GM10248 (cell line): ENCODE measurements at regions not wholly inside any gene's neighbourhood (a gene's known extent, or its start where the extent isn't known, plus 50 kb on each side); places are given as distances from the start of the nearest gene placed in this dataset.

Source experiments
- CTCF ChIA-PET: fragments of 300-600 bp; sonication (Branson Sonifier 250); formaldehyde crosslinking; extraction: SDS; loops from one replicate; lab custom pipeline; 2021; ENCODE audit warnings: antibody characterized with exemption; lab: Yijun Ruan, JAX
- POLR2A ChIA-PET: fragments of 350-650 bp; sonication (Branson Sonifier 250); formaldehyde crosslinking; extraction: SDS; loops from one replicate; lab custom pipeline; 2020; ENCODE audit warnings: antibody characterized with exemption; lab: Yijun Ruan, JAX
- DNase-seq: peaks from one replicate; pipeline ENCODE4 v3.0.0; 2012; ENCODE audit errors: extremely low spot score
- CTCF ChIP-seq: IDR thresholded peaks from 2 replicates; pipeline ENCODE4 v1.5.1; 2012; ENCODE audit warnings: mild to moderate bottlenecking, low read depth; ENCODE audit errors: extremely low read depth, missing control alignments, control extremely low read depth

DNA sequence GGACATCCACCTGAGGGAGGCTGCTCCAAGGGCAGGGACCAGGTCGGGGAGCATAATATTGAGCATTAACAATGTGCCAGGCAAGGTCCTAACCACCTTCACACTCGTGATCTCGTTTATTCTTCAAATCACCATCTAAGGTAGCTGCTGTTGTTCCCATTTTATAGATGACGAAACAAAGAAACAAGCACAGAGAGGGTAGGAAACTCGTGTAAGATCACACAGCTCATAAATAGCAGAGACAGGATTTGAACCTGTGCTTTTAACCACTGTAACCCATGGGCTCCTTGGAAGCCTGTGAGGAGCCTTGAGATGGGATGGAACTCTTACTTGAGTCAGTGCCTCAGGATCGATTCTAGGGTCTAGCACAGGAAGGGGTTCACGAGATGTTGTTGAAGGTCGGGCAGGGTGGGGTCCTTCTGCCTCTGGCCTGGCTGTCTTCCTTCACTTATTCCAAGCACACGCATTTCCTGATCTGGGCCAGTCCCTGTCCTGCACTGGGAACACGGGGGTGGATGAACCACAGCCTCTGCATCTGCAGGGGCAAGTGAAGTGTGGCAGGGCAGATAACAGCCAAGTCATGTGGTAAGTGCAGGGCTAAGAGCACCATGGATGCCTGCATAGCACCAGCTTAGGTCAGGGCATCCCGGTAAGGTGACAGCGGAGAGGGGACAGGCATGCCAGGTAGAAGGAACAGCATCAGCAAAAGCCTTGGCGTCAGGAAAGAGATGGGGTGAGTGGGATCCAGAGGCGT lies 188.1 kb downstream of the MELK start:
- ChIA-PET CTCF (interaction anchor here (1.1 to 1.3 kb wide), 2 partner anchors 10 to 162 kb away, joined by 3 read pairs; no protein-coding TSS in a partner anchor), POLR2A (no interaction called here)
- DNase-seq: no peak
- no peak for TF ChIP-seq CTCF

DNA sequence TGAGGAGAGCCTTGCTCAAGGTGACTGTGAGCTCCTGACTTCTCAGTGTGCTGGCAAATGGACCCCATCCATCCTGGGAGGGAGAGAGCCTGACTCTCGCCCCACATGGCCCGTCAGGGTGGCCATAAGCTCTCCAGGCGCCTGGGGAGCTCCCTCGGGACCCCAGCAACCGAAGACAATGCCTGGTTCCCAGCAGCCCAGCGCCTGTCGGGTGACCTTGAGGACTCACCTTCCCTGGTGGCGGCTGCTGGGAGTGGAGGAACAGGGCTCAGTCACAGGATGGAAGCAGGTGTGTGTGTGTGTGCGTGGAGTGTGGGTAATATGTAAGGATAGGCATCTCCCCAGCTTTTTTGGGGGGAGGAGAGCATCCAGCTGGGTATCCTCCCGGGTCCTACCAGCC lies 190.3 kb downstream of the MELK start:
- ChIA-PET CTCF (interaction anchor here (1.0 kb wide), 1 partner anchor 34 kb away, joined by 4 read pairs; no protein-coding TSS in a partner anchor), POLR2A (no interaction called here)
- TF ChIP-seq CTCF: no peak
- DNase-seq: no peak

DNA sequence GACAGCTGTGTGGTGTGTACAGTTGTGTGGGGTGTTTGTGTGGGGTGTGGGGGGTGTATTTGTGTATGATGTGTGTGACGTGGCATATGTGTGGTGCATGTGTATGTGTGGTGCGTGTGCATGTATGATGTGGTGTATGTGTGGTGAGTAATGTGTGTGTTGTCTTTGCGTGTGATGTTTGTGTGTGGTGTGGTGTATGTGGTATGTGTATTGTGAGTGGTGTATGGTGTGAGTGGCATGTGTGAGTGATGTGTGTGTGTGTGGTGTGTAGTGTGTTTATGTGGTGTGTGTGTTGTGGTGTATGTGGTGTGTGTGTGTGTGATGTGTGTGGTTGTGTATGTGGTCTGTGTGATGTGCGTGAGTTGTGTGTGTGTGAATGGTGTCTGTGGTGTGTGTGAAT lies 191.1 kb downstream of the MELK start:
- ChIA-PET CTCF (interaction anchor here (1.0 kb wide), 1 partner anchor 35 kb away, joined by 4 read pairs; no protein-coding TSS in a partner anchor), POLR2A (no interaction called here)
- TF ChIP-seq CTCF: no peak
- no peak for DNase-seq

- ChIA-PET POLR2A (no interaction called here), CTCF (interaction anchor here (1.7 kb wide), 1 partner anchor 40 kb away, joined by 4 read pairs; no protein-coding TSS in a partner anchor)
- TF ChIP-seq CTCF: no peak
- DNase-seq: no peak
Observed at GRCh38 chr9:36764364-36765076, 191.8 kb downstream of the MELK start.

DNA sequence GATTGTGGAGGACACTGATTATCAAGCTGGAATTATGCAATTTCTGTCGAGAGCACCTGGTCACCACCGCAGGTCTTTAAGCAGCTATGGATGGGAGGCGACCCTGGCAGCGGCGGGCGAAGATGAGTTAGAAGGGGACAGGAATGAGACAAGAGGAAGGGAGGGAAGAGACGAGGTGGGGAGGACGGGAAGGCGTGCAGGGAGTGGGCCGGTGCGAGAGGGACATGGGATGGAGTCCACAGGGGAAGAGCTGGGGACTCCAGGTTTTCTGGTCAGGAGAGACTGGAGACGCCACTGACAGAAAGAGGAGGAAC lies 192.3 kb downstream of the MELK start:
- POLR2A ChIA-PET: no interaction called here
- CTCF ChIA-PET: interaction anchor here (1.7 kb wide), 1 partner anchor 39 kb away, joined by 4 read pairs; no protein-coding TSS in a partner anchor
- no peak for TF ChIP-seq CTCF
- DNase-seq: no peak

DNA sequence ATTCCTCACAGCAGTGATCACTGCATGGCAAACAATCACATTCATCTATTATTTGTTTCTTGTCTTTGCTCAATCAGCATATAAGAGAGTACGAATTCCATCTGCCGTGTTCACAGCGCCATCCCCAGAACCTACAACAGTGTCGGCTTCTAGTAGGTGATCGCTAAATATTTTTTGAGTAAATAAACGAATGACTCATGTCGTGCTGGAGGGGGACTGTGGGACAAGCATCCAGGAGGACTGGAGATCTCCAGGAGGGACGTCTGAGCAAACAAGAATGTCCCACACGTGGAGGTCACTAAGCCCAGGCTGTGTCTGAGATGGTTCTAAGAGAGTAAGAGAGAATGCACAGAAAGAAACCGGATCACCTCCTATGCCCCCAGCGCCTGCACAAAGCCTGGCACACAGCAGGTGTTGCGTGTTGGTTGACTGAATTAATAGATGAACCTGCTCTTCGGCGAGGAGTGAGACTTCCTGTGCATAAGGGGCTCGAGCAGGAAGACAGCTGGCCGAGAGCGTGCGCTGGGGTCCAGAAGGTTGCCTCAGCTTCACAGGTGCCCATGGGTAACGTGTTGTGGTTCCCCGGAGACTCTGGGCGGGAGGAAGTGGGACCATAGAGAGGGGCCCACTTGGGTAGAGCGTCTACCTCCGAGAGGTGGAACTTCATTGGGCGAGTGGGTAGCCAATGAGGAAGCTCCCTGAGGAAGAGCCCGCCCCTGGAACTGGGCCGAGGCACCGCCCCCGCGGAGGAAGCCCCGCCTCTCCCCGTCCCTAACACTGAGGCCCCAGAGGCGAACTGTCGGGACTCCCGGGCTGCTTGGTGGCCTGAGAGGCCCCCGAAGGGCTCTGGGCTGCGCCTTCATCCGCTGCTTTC lies 193.0 kb downstream of the MELK start:
- ChIA-PET POLR2A (interaction anchor here (0.6 to 1.1 kb wide), 2 partner anchors 9 to 253 kb away, joined by 3 to 8 read pairs; no protein-coding TSS in a partner anchor), CTCF (interaction anchor here (1.0 to 1.7 kb wide), 4 partner anchors 29 to 358 kb away, joined by 3 to 5 read pairs (median 4); no protein-coding TSS in a partner anchor)
- DNase-seq: peak; percentile 98
- no peak for TF ChIP-seq CTCF
